HEK293 (cell line): ENCODE measurements at regions not wholly inside any gene's neighbourhood (a gene's known extent, or its start where the extent isn't known, plus 50 kb on each side); places are given as distances from the start of the nearest gene placed in this dataset.

ENCODE experiments used
- CTCF ChIA-PET: fragments of 350-600 bp; formaldehyde crosslinking; extraction: SDS; loops from one replicate; lab custom pipeline; 2021; ENCODE audit warnings: antibody characterized with exemption; lab: Yijun Ruan, JAX
- POLR2A ChIA-PET: fragments of 300-600 bp; formaldehyde crosslinking; extraction: SDS; loops from one replicate; lab custom pipeline; 2020; ENCODE audit warnings: antibody characterized with exemption, inconsistent platforms; lab: Yijun Ruan, JAX
- H3K27ac ChIP-seq: fragments of 200-500 bp; sonication (Bioruptor generic); 2 replicates; pipeline ENCODE4 v1.5.1; 2014; ENCODE audit warnings: low read depth, low read length, control low read depth, inconsistent platforms; ENCODE audit errors: extremely low read depth
- H3K36me3 ChIP-seq, 2 experiments: fragments of 200-500 bp in 1 of 2; sonication (Bioruptor generic) in 1 of 2; 1 replicate in 1 of 2; 2 replicates in 1 of 2; pipeline ENCODE4 v1.5.1; 2014 to 2017; ENCODE audit warnings: inconsistent platforms in 2 of 2, low read length in 2 of 2; ENCODE audit not compliant: control insufficient read depth in 2 of 2, insufficient read depth in 1 of 2
- H3K4me1 ChIP-seq: fragments of 200-500 bp; sonication (Bioruptor generic); 2 replicates; pipeline ENCODE4 v1.5.1; 2014; ENCODE audit warnings: mild to moderate bottlenecking, low read length, inconsistent platforms; ENCODE audit not compliant: control insufficient read depth, insufficient read depth
- H3K4me3 ChIP-seq: 2 replicates; pipeline ENCODE4 v1.5.1; 2011; ENCODE audit warnings: low read depth, mild to moderate bottlenecking, control low read depth, low read length, moderate library complexity
- H3K9me3 ChIP-seq: fragments of 200-500 bp; sonication (Bioruptor generic); 2 replicates; pipeline ENCODE4 v1.5.1; 2014; ENCODE audit warnings: low read depth, low read length, inconsistent platforms; ENCODE audit not compliant: control insufficient read depth, insufficient read depth
- HOXC10 ChIP-seq: sonication (generic); formaldehyde crosslinking; IDR thresholded peaks from 2 replicates; pipeline ENCODE4 v1.8.1; 2023; ENCODE audit warnings: mild to moderate bottlenecking, missing genetic modification reagents
- PRDM6 ChIP-seq: fragments of 450-650 bp; formaldehyde crosslinking; IDR thresholded peaks from 2 replicates; pipeline ENCODE4 v1.5.1; 2017; ENCODE audit warnings: missing biosample characterization, missing genetic modification characterization
- SP2 ChIP-seq: fragments of 450-650 bp; formaldehyde crosslinking; IDR thresholded peaks from 2 replicates; pipeline ENCODE4 v1.5.1; 2016; ENCODE audit warnings: missing biosample characterization, missing genetic modification characterization
- SP7 ChIP-seq: fragments of 450-650 bp; formaldehyde crosslinking; IDR thresholded peaks from 2 replicates; pipeline ENCODE4 v1.5.1; 2016; ENCODE audit warnings: missing biosample characterization, missing genetic modification characterization
- TSHZ1 ChIP-seq: fragments of 450-650 bp; formaldehyde crosslinking; IDR thresholded peaks from 2 replicates; pipeline ENCODE4 v1.5.1; 2016; ENCODE audit warnings: missing biosample characterization, missing genetic modification characterization, borderline replicate concordance
- YY1 ChIP-seq: fragments of 450-650 bp; formaldehyde crosslinking; IDR thresholded peaks from 2 replicates; pipeline ENCODE4 v1.5.1; 2018; ENCODE audit warnings: missing biosample characterization, missing genetic modification characterization
- ZFHX2 ChIP-seq: fragments of 450-650 bp; formaldehyde crosslinking; conservative IDR thresholded peaks from 2 replicates; pipeline ENCODE4 v1.5.1; 2016; ENCODE audit warnings: missing biosample characterization, missing genetic modification characterization
- ZIC2 ChIP-seq: fragments of 450-650 bp; formaldehyde crosslinking; IDR thresholded peaks from 2 replicates; pipeline ENCODE4 v1.5.1; 2016; ENCODE audit warnings: missing biosample characterization, missing genetic modification characterization
- ZNF112 ChIP-seq: fragments of 450-650 bp; formaldehyde crosslinking; IDR thresholded peaks from 2 replicates; pipeline ENCODE4 v1.5.0; 2017; ENCODE audit warnings: missing biosample characterization, missing genetic modification characterization
- ZNF121 ChIP-seq: fragments of 450-650 bp; formaldehyde crosslinking; IDR thresholded peaks from 2 replicates; pipeline ENCODE4 v1.5.1; 2016; ENCODE audit warnings: missing biosample characterization, missing genetic modification characterization
- ZNF132 ChIP-seq: fragments of 450-650 bp; formaldehyde crosslinking; IDR thresholded peaks from 2 replicates; pipeline ENCODE4 v1.5.1; 2017; ENCODE audit warnings: missing biosample characterization, missing genetic modification characterization, borderline replicate concordance
- ZNF155 ChIP-seq: fragments of 450-650 bp; formaldehyde crosslinking; IDR thresholded peaks from 2 replicates; pipeline ENCODE4 v1.5.1; 2016; ENCODE audit warnings: missing biosample characterization, missing genetic modification characterization
- ZNF202 ChIP-seq: fragments of 450-650 bp; formaldehyde crosslinking; IDR thresholded peaks from 2 replicates; pipeline ENCODE4 v1.5.1; 2016; ENCODE audit warnings: missing biosample characterization, missing genetic modification characterization, borderline replicate concordance
- ZNF23 ChIP-seq: fragments of 450-650 bp; formaldehyde crosslinking; IDR thresholded peaks from 2 replicates; pipeline ENCODE4 v1.5.1; 2016; ENCODE audit warnings: missing biosample characterization, missing genetic modification characterization, borderline replicate concordance
- ZNF341 ChIP-seq: fragments of 450-650 bp; formaldehyde crosslinking; IDR thresholded peaks from 2 replicates; pipeline ENCODE4; 2016; ENCODE audit warnings: low read depth, missing biosample characterization, missing genetic modification characterization
- ZNF350 ChIP-seq: fragments of 450-650 bp; formaldehyde crosslinking; IDR thresholded peaks from 2 replicates; pipeline ENCODE4 v1.5.0; 2017; ENCODE audit warnings: missing biosample characterization, mild to moderate bottlenecking, missing genetic modification characterization
- ZNF404 ChIP-seq: fragments of 450-650 bp; formaldehyde crosslinking; IDR thresholded peaks from 2 replicates; pipeline ENCODE4 v1.5.1; 2017; ENCODE audit warnings: missing biosample characterization, missing genetic modification characterization
- ZNF48 ChIP-seq: fragments of 450-650 bp; formaldehyde crosslinking; IDR thresholded peaks from 2 replicates; pipeline ENCODE4 v1.5.1; 2016; ENCODE audit warnings: missing biosample characterization, missing genetic modification characterization
- ZNF510 ChIP-seq: fragments of 450-650 bp; formaldehyde crosslinking; IDR thresholded peaks from 2 replicates; pipeline ENCODE4 v1.5.1; 2018; ENCODE audit warnings: mild to moderate bottlenecking, missing genetic modification characterization, missing biosample characterization; ENCODE audit not compliant: insufficient replicate concordance
- ZNF521 ChIP-seq: fragments of 450-650 bp; formaldehyde crosslinking; IDR thresholded peaks from 2 replicates; pipeline ENCODE4 v1.5.1; 2017; ENCODE audit warnings: missing biosample characterization, mild to moderate bottlenecking, missing genetic modification characterization
- ZNF610 ChIP-seq: fragments of 450-650 bp; formaldehyde crosslinking; IDR thresholded peaks from 2 replicates; pipeline ENCODE4 v1.5.1; 2016; ENCODE audit warnings: missing biosample characterization, missing genetic modification characterization, borderline replicate concordance
- ZNF624 ChIP-seq: fragments of 450-650 bp; formaldehyde crosslinking; IDR thresholded peaks from 2 replicates; pipeline ENCODE4 v1.5.1; 2017; ENCODE audit warnings: missing biosample characterization, missing genetic modification characterization
- ZNF670 ChIP-seq: fragments of 450-650 bp; formaldehyde crosslinking; IDR thresholded peaks from 2 replicates; pipeline ENCODE4 v1.5.1; 2016; ENCODE audit warnings: missing biosample characterization, missing genetic modification characterization, low read depth
- ZNF768 ChIP-seq: fragments of 450-650 bp; formaldehyde crosslinking; IDR thresholded peaks from 2 replicates; pipeline ENCODE4 v1.5.1; 2018; ENCODE audit warnings: missing biosample characterization, mild to moderate bottlenecking, missing genetic modification characterization
- ZNF785 ChIP-seq: fragments of 450-650 bp; formaldehyde crosslinking; IDR thresholded peaks from 2 replicates; pipeline ENCODE4 v1.5.1; 2016; ENCODE audit warnings: missing biosample characterization, missing genetic modification characterization
- ZSCAN30 ChIP-seq: fragments of 450-650 bp; IDR thresholded peaks from 2 replicates; pipeline ENCODE4 v1.5.1; 2018; ENCODE audit warnings: missing biosample characterization, mild to moderate bottlenecking, missing genetic modification characterization, moderate library complexity
- TF ChIP-seq, protein P1 (sequence below): fragments of 450-650 bp; formaldehyde crosslinking; IDR thresholded peaks from 2 replicates; pipeline ENCODE4; 2016; ENCODE audit warnings: missing biosample characterization, missing genetic modification characterization

- no peaks in the 10 kb centered on the region for H3K4me1 ChIP-seq
- H3K36me3 ChIP-seq = no peaks in the 10 kb centered on the region
- no peak for TF ChIP-seq ZNF23 (tag by site-specific recombination)
- no peak for TF ChIP-seq ZNF155 (tag by site-specific recombination)
- no peak for TF ChIP-seq HOXC10
- ChIA-PET POLR2A (no interaction called here), CTCF (interaction anchor here (0.6 kb wide), 1 partner anchor 189 kb away, joined by 8 read pairs; no protein-coding TSS in a partner anchor)
- no peak overlapping the region for H3K27ac ChIP-seq
- H3K4me3 ChIP-seq = no peak overlapping the region
- no peaks in the 10 kb centered on the region for H3K9me3 ChIP-seq
Observed at GRCh38 chr11:92510591-92510990, 286.0 kb downstream of the FAT3 start.

- no peaks in the 10 kb centered on the region for H3K36me3 ChIP-seq
- CTCF ChIA-PET = no interaction called here
- TF ChIP-seq ZNF785 (tag by site-specific recombination) (no peak), SP7 (tag by site-specific recombination) (no peak), ZNF48 (tag by site-specific recombination) (no peak), ZNF610 (no peak), ZNF350 (tag by site-specific recombination) (no peak), ZNF521 (tag by site-specific recombination) (no peak), ZNF112 (no peak), ZNF768 (tag by site-specific recombination) (no peak), ZNF202 (tag by site-specific recombination) (no peak), ZFHX2 (no peak), ZNF341 (no peak), PRDM6 (tag by site-specific recombination) (no peak), YY1 (tag by site-specific recombination) (no peak), ZIC2 (no peak), ZNF510 (tag by site-specific recombination) (no peak), SP2 (tag by site-specific recombination) (no peak), ZNF121 (tag by site-specific recombination) (no peak)
- TF ChIP-seq, protein P1, sequence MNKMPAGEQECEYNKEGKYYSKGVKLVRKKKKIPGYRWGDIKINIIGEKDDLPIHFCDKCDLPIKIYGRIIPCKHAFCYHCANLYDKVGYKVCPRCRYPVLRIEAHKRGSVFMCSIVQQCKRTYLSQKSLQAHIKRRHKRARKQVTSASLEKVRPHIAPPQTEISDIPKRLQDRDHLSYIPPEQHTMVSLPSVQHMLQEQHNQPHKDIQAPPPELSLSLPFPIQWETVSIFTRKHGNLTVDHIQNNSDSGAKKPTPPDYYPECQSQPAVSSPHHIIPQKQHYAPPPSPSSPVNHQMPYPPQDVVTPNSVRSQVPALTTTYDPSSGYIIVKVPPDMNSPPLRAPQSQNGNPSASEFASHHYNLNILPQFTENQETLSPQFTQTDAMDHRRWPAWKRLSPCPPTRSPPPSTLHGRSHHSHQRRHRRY (tag by site-specific recombination) = no peak
- TF ChIP-seq, all 188 proteins: peak for 0
- no peaks in the 10 kb centered on the region for H3K9me3 ChIP-seq
- POLR2A ChIA-PET = no interaction called here
- no peak overlapping the region for H3K27ac ChIP-seq
- no peak overlapping the region for H3K4me3 ChIP-seq
- H3K4me1 ChIP-seq = no peaks in the 10 kb centered on the region
Observed at GRCh38 chr11:92511522-92512203, 287.0 kb downstream of the FAT3 start.

GRCh38 chr11:92512204-92512569, 287.6 kb downstream of the FAT3 start:
- ChIA-PET CTCF (no interaction called here), POLR2A (no interaction called here)
- Histone ChIP-seq H3K4me1 (no peaks in the 10 kb centered on the region), H3K4me3 (no peak overlapping the region), H3K27ac (no peak overlapping the region), H3K9me3 (no peaks in the 10 kb centered on the region), H3K36me3 (no peaks in the 10 kb centered on the region)
- TF ChIP-seq ZNF624 (tag by site-specific recombination) (no peak), ZNF132 (tag by site-specific recombination) (no peak), TSHZ1 (no peak), ZSCAN30 (tag by site-specific recombination) (no peak), ZNF670 (tag by site-specific recombination) (no peak), ZNF404 (tag by site-specific recombination) (no peak)
